Mucosa of rectum (tissue), 2 donors: ENCODE measurements at regions not wholly inside any gene's neighbourhood (a gene's known extent, or its start where the extent isn't known, plus 50 kb on each side); places are given as distances from the start of the nearest gene placed in this dataset.
"Not testable (repeated sequence)": the region's sequence is repeated elsewhere in the genome, so short reads cannot be mapped to it uniquely, and the experiment has no call there.

Experiments
- H3K27ac ChIP-seq, 2 donors: one replicate each; pipeline ENCODE4 v1.7.0; 2013; ENCODE audit warnings: inconsistent platforms in 2 of 2, low read depth in 2 of 2, low read length in 2 of 2
- H3K27me3 ChIP-seq, 2 donors: one replicate each; pipeline ENCODE4 v1.7.0; 2013; ENCODE audit warnings: low read length in 2 of 2; ENCODE audit not compliant: control insufficient read depth in 2 of 2, insufficient read depth in 2 of 2
- H3K36me3 ChIP-seq, 2 donors: one replicate each; pipeline ENCODE4 v1.7.0; 2013; ENCODE audit warnings: low read length in 2 of 2; ENCODE audit not compliant: control insufficient read depth in 2 of 2, insufficient read depth in 2 of 2
- H3K4me1 ChIP-seq, 2 donors: one replicate each; pipeline ENCODE4 v1.7.0; 2013; ENCODE audit warnings: low read length in 2 of 2, mild to moderate bottlenecking in 1 of 2; ENCODE audit not compliant: control insufficient read depth in 2 of 2, insufficient read depth in 2 of 2
- H3K4me3 ChIP-seq, 2 donors: one replicate each; pipeline ENCODE4 v1.7.0; 2013; ENCODE audit warnings: low read length in 2 of 2
- H3K9ac ChIP-seq, 2 donors: one replicate each; pipeline ENCODE4 v1.7.0; 2013; ENCODE audit warnings: low read length in 2 of 2, low read depth in 1 of 2, mild to moderate bottlenecking in 1 of 2
- H3K9me3 ChIP-seq, 2 donors: one replicate each; pipeline ENCODE4 v1.7.0; 2013; ENCODE audit warnings: low read length in 2 of 2; ENCODE audit not compliant: control insufficient read depth in 2 of 2
- donor health status: healthy.
- donor health status: Normal muscosa, but diverticular disease.

GRCh38 chr1:200288226-200288625 lies 121.6 kb downstream of the ZNF281 start:
- Histone ChIP-seq H3K36me3 (no peaks in the 10 kb centered on the region), H3K9ac (no peak overlapping the region), H3K9me3 (no peaks in the 10 kb centered on the region), H3K4me1 (no peaks in the 10 kb centered on the region), H3K27ac (no peak overlapping the region), H3K27me3 (no peaks in the 10 kb centered on the region), H3K4me3 (no peak overlapping the region)

DNA sequence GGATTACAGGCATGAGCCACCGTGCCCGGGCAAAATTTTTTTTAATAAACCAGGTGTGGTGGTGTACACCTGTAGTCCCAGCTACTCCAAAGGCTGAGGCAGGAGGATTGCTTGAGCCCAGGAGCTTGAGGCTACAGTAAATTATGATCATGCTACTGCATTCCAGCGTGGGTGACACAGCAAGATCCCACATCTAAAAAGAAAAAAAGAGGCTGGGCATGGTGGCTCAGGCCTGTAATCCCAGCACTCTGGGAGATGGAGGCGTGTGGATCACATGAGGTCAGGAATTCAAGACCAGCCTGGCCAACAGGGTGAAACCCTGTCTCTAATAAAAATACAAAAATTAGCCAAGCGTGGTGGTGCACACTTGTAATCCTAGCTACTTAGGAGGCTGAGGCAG lies 125.6 kb downstream of the ZNF281 start:
- not testable (repeated sequence) for H3K4me1 ChIP-seq, H3K9ac ChIP-seq, H3K36me3 ChIP-seq, H3K9me3 ChIP-seq, H3K27ac ChIP-seq, H3K4me3 ChIP-seq, H3K27me3 ChIP-seq

GRCh38 chr1:200282497-200283122 lies 127.2 kb downstream of the ZNF281 start:
- H3K4me1 ChIP-seq: no peaks in the 10 kb centered on the region
- no peaks in the 10 kb centered on the region for H3K9me3 ChIP-seq
- no peak overlapping the region for H3K4me3 ChIP-seq
- H3K9ac ChIP-seq: no peak overlapping the region
- H3K36me3 ChIP-seq: no peaks in the 10 kb centered on the region
- no peaks in the 10 kb centered on the region for H3K27me3 ChIP-seq
- no peak overlapping the region for H3K27ac ChIP-seq

DNA sequence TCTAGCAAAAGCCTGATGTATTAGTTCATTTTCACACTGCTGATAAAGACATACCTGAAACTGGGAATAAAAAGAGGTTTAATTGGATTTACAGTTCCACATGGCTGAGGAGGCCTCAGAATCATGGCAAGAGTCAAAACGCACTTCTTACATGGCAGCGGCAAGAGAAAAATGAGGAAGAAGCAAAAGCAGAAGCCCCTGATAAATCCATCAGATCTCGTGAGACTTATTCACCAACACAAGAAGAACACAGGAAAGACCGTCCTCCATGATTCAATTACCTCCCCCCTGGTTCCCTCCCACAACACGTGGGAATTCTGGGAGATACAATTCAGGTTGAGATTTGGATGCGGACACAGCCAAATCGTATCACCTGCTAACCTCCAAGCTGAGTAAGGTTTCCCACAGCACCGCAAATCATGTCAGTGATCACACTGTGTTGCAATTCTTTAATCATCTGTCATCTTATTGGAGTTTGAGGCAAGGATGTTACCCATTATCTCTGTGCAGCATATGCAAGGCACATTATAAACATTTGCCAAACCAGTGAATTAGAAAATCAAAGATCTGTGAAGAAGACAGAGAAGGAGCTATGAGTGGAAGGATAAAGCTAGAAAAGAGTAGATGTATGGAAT lies 128.5 kb downstream of the ZNF281 start:
- Histone ChIP-seq H3K36me3 (no peaks in the 10 kb centered on the region), H3K4me3 (no peak overlapping the region), H3K9me3 (no peaks in the 10 kb centered on the region), H3K4me1 (no peaks in the 10 kb centered on the region), H3K27me3 (no peaks in the 10 kb centered on the region), H3K9ac (no peak overlapping the region), H3K27ac (no peak overlapping the region)

DNA sequence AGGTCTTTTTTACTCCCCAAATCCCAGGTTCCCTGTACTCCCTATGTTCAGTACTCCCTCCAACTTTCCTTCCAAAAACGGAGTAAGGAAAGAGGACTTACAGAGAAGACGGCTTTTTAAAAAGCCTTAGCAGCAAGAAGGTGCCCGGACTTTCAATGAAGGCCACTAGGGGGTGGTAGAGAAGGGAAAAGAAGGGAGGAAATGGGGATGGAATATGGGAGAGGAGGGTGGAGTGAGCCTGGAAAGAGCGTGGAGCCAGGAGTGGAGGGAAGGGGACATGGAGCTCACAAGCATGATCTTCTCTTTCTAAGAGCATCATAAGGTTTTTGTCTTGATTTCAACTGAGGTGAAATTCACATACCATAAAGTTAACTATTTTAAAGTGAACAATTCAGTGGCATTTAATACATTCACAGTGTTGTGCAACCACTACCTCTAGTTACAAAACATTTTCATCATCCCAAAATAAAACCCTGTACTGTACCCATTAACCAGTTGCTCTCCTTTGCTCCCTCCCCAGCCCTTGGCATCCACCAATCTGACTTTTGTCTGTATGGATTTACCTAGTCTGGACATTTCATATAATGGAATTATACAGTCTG lies 129.9 kb downstream of the ZNF281 start:
- H3K4me3 ChIP-seq: no peak overlapping the region
- peaks cover 0 to 5% of the 10 kb centered on the region in 2 donors for H3K4me1 ChIP-seq

DNA sequence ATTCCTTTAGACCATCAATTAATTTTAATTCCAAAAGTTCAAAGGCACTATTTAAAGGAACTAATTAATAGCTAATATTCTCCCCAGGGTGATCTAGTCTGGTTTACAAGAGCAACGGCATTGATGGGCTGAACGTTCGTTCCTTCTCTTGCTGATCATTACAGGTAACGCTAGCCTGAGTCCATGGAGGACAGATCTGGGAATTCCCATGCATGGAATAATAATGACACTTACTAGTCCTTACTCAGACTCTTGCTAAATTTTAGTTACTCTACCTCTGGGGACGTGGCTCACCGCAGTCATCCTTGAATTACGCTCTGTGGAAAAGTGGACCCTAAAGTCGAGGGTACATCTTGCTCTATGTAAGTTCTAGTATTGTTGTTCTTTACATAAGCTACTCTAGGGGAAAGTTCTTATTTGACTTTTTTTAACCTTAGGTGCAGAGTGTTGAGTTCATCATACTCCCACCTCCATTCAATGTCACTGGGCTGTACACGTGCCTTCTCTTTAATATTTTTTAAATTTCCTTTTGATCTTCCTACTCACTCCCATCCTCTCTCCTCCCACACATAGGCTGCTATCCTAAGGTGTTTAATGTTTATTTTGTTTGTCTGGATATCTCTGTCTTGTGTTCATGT lies 133.9 kb downstream of the ZNF281 start:
- no peak overlapping the region for H3K9ac ChIP-seq

More for the DNA sequence above, 129.9 kb downstream of the ZNF281 start:
- Histone ChIP-seq H3K27ac (no peak overlapping the region), H3K27me3 (no peaks in the 10 kb centered on the region), H3K9ac (no peak overlapping the region), H3K36me3 (no peaks in the 10 kb centered on the region), H3K9me3 (no peaks in the 10 kb centered on the region)

DNA sequence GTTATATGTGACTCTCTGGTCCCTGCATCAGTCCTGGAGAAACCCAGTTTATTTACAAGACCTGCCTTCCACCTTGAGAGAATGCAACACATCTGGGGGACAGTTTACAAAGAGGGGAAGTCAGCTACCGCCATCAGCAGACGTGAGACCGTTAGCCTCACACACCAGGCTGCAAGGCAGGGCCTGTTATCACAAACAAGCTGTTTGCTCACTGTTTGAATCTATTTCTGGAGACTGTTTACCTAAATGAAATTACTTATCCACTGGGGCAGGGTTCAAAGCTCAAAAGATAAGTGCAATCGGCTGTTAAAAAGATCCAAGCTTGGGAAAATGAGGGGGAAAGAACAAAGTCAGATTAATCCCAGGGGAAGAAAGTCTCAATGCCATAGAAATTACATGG lies 134.4 kb downstream of the ZNF281 start:
- H3K9ac ChIP-seq: no peak overlapping the region
- no peak overlapping the region for H3K27ac ChIP-seq
- H3K4me1 ChIP-seq: peaks cover 0 to 5% of the 10 kb centered on the region in 2 donors
- H3K27me3 ChIP-seq: no peaks in the 10 kb centered on the region
- no peaks in the 10 kb centered on the region for H3K9me3 ChIP-seq
- H3K4me3 ChIP-seq: peak overlapping the region in 1 of 2 donors; percentile 17
- H3K36me3 ChIP-seq: no peaks in the 10 kb centered on the region

More for the DNA sequence above, 133.9 kb downstream of the ZNF281 start:
- H3K36me3 ChIP-seq: no peaks in the 10 kb centered on the region
- peaks cover 0 to 5% of the 10 kb centered on the region in 2 donors for H3K4me1 ChIP-seq
- no peak overlapping the region for H3K27ac ChIP-seq
- no peaks in the 10 kb centered on the region for H3K27me3 ChIP-seq
- H3K4me3 ChIP-seq: no peak overlapping the region
- H3K9me3 ChIP-seq: no peaks in the 10 kb centered on the region

- Histone ChIP-seq H3K4me1 (peaks cover 0 to 5% of the 10 kb centered on the region in 2 donors), H3K9me3 (no peaks in the 10 kb centered on the region), H3K4me3 (no peak overlapping the region), H3K27me3 (no peaks in the 10 kb centered on the region), H3K27ac (no peak overlapping the region), H3K36me3 (no peaks in the 10 kb centered on the region), H3K9ac (no peak overlapping the region)
Observed at GRCh38 chr1:200274116-200274515, 135.7 kb downstream of the ZNF281 start.

GRCh38 chr1:200272481-200273068 lies 137.3 kb downstream of the ZNF281 start:
- Histone ChIP-seq H3K36me3 (no peaks in the 10 kb centered on the region), H3K9ac (no peak overlapping the region), H3K27ac (no peak overlapping the region), H3K4me1 (peaks cover 0 to 5% of the 10 kb centered on the region in 2 donors), H3K4me3 (no peak overlapping the region), H3K9me3 (no peaks in the 10 kb centered on the region), H3K27me3 (no peaks in the 10 kb centered on the region)

DNA sequence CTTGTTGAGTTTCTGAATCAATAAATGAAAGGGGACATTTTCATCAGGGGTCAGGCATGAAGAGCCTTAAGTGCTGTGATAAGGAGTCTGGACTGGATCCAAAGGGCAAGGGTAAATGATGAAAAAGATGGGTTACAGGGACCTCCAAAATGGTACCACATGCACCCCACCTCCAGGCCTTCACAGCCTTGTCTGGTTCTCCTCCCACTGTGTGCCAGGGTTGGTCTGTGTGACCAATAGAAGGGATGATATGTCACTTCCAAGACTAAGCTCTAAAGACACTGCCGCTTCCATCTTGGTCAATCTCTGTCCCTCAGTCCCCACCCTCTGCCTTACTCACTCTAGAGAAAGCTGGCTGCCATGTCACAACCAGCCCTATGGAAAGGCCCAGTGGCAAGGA lies 140.6 kb downstream of the ZNF281 start:
- Histone ChIP-seq H3K4me3 (no peak overlapping the region), H3K9me3 (no peaks in the 10 kb centered on the region), H3K27me3 (no peaks in the 10 kb centered on the region), H3K4me1 (no peaks in the 10 kb centered on the region), H3K36me3 (no peaks in the 10 kb centered on the region), H3K27ac (no peak overlapping the region), H3K9ac (no peak overlapping the region)
